ENCODE measurements at regions not wholly inside any gene's neighbourhood (a gene's known extent, or its start where the extent isn't known, plus 50 kb on each side); places are given as distances from the start of the nearest gene placed in this dataset.

GRCh38 chr17:74020522-74020921, 183.0 kb upstream of the RPL38 start:
- no peak for TF ChIP-seq POLR2AphosphoS2 (IDR thresholded peaks at IDR 0.05; ENCODE audit: low read length)
- no peak for TF ChIP-seq ZNF239 (CRISPR knock-in tag; IDR thresholded peaks at IDR 0.05)
- TF ChIP-seq CTCF (IDR thresholded peaks at IDR 0.05 in 2 of 3, conservative IDR thresholded peaks at IDR 0.05 in 1 of 3; ENCODE audit: insufficient read depth in 2 of 3, low read depth in 1 of 3, low read length in 3 of 3), result no peak
